DMS 273 (cell line): ENCODE measurements at regions not wholly inside any gene's neighbourhood (a gene's known extent, or its start where the extent isn't known, plus 50 kb on each side); places are given as distances from the start of the nearest gene placed in this dataset.
A peak's percentile ranks its signal among the peaks of the same experiment; 100 is the strongest.
"Not testable (repeated sequence)": the region's sequence is repeated elsewhere in the genome, so short reads cannot be mapped to it uniquely, and the experiment has no call there.

Experiments
- DNase-seq: peaks from one replicate; lab custom pipeline; 2025; ENCODE audit not compliant: unreplicated experiment; lab: John Stamatoyannopoulos, UW

GRCh38 chr3:34419801-34420200, 621.4 kb downstream of the PDCD6IP start:
- DNase-seq: peak; percentile 1

- DNase-seq: no peak
Measured at GRCh38 chr3:34421762-34422161, 623.3 kb downstream of the PDCD6IP start.

- DNase-seq: no peak
Measured at GRCh38 chr3:34439796-34440195, 641.4 kb downstream of the PDCD6IP start.

GRCh38 chr3:34444137-34444536, 645.7 kb downstream of the PDCD6IP start:
- no peak for DNase-seq

GRCh38 chr3:34449305-34449704, 650.9 kb downstream of the PDCD6IP start:
- no peak for DNase-seq

- no peak for DNase-seq
Measured at GRCh38 chr3:34463414-34463813, 665.0 kb downstream of the PDCD6IP start.

GRCh38 chr3:34464646-34465045, 666.2 kb downstream of the PDCD6IP start:
- DNase-seq: no peak

- DNase-seq: no peak
Measured at GRCh38 chr3:34475851-34476250, 677.4 kb downstream of the PDCD6IP start.

GRCh38 chr3:34483311-34483887, 685.0 kb downstream of the PDCD6IP start:
- no peak for DNase-seq

GRCh38 chr3:34504366-34504765, 705.9 kb downstream of the PDCD6IP start:
- no peak for DNase-seq

- DNase-seq: no peak
Measured at GRCh38 chr3:34504775-34505174, 706.3 kb downstream of the PDCD6IP start.

GRCh38 chr3:34508732-34509131, 710.3 kb downstream of the PDCD6IP start:
- DNase-seq: no peak

GRCh38 chr3:34511891-34512290, 713.5 kb downstream of the PDCD6IP start:
- no peak for DNase-seq

GRCh38 chr3:34519008-34519407, 720.6 kb downstream of the PDCD6IP start:
- DNase-seq: not testable (repeated sequence)

- DNase-seq: no peak
Measured at GRCh38 chr3:34531156-34531555, 732.7 kb downstream of the PDCD6IP start.

GRCh38 chr3:34533451-34533850, 735.0 kb downstream of the PDCD6IP start:
- DNase-seq: no peak

- no peak for DNase-seq
Measured at GRCh38 chr3:34534013-34534412, 735.6 kb downstream of the PDCD6IP start.

GRCh38 chr3:34544136-34544535, 745.7 kb downstream of the PDCD6IP start:
- no peak for DNase-seq

GRCh38 chr3:34547297-34547920, 749.0 kb downstream of the PDCD6IP start:
- no peak for DNase-seq

- DNase-seq: no peak
Measured at GRCh38 chr3:34567266-34567665, 768.8 kb downstream of the PDCD6IP start.

GRCh38 chr3:34568766-34569165, 770.3 kb downstream of the PDCD6IP start:
- no peak for DNase-seq

GRCh38 chr3:34569437-34569836, 771.0 kb downstream of the PDCD6IP start:
- DNase-seq: no peak
